C1 segment of cervical spinal cord (tissue), 14 donors: ENCODE measurements at regions not wholly inside any gene's neighbourhood (a gene's known extent, or its start where the extent isn't known, plus 50 kb on each side); places are given as distances from the start of the nearest gene placed in this dataset.
"Not testable (repeated sequence)": the region's sequence is repeated elsewhere in the genome, so short reads cannot be mapped to it uniquely, and the experiment has no call there.

ENCODE experiments used
- DNase-seq, 14 donors: peaks; one replicate each; lab custom pipeline; 2025; lab: John Stamatoyannopoulos, UW

DNA sequence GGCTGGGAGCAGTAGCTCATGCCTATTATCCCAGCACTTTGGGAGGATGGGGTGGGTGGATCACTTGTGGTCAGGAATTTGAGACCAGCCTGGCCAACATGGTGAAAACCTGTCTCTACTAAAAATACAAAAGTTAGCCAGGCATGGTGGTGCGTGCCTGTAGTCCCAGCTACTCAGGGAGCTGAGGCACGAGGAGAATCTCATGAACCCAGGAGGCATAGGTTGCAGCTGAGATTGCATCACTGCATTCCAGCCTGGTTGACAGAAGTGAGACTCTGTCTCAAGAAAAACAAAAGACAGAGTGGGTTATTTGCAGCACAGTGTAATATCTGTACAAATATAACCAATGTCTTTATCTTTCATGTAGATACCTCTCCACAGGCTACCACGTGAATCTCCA is 606.2 kb upstream of the CITED2 start:
- DNase-seq: not testable (repeated sequence)

DNA sequence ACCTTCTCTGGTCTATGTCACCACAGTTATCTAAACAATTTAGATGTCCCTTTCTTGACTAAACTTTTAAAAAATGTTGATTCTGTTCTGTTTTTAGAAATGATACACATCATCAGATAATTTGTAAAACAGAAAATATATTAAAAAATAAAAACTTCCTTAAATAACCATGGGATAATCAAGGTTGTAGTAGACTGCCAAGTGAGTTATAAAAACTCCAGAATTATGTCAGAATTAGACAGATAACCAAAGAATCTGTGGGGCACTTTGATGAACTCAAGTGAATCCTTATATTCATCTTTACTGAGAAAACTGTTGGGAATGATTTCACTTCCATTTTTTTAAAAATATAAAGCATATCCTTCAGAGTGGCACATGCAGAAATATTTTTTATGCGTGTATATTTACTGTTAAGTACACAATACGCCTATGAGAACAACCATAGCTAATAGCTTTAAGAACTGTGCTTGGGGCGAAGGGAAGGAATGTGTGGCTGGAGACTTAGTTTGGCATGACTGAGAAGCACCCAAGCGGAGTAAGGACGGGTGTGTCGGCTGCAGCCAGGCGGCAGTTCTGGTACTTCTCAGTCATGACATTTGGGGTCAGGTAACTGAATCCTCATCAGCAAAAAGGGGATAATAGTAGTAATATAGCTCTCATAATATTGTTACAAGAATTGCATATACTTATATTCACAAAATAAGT is 604.7 kb upstream of the CITED2 start:
- no peak for DNase-seq

DNA sequence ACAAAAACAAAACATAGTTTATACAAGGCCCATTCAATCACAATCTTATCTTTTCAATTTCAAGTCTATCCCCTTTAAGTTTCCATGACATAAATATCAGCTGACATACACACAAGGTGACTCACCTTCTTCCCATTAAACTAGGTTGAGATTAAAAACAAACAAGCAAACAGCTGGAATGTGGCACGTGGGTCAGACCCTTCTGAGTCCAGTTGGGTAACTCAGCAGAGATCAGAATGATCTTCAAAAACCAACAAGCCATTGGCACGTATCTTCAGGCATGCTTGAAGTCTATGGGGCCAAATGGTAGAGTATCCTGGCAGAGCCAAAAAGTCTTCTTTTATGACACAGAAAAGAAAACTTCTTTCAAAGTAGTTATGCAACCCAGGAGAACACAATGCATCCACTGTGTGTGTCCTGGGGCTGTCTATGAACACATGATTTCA is 603.5 kb upstream of the CITED2 start:
- no peak for DNase-seq

DNA sequence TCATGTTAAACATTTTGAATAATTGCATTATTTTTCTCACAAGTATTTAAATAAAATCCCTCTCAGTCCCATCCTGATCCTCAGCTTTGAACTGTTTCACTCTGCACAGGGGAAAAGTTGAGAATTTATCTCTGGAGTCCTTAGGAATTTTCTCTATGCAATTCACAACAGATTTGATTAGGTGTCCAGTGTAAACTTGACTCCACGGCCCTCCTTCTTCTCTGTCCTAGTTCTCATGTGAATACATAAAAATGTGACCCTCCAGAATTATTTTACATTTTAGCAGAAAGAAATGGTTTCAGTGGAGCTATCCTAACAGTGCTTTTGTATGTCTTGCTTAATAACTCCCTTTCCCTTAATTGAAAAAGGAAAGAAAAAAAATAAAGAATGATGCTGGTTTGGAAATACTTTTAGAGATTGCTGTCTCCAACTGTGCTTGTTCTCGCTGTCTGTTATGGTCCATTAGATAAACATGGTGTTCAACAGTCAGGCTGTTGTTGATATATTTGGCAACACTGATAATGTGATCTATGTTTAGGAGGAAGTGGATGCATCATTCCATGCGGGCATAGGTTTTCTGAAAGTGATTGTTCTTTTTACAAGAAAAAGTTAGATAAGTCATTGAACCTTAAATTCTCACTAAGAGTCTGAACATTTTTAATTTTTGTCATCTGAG is 599.4 kb upstream of the CITED2 start:
- no peak for DNase-seq

DNA sequence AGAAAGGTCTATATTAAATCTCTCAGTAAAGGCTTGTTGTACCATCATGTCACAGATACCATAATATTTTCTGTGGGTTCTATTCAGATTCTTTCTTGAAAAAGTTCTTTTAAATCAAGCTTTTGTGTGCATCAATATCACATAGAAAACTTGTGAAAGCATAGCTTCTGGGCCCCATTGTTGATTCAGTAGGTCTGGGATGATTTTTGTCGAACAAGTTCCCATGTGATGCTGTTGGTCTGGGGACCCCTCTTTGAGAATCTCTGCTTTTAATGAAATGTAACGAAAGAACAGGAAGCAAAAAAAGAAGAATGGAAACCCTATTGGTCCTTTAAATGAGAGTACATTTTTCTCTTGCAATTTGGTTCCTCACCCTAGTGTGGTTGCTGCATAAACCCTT is 597.7 kb upstream of the CITED2 start:
- DNase-seq: no peak

DNA sequence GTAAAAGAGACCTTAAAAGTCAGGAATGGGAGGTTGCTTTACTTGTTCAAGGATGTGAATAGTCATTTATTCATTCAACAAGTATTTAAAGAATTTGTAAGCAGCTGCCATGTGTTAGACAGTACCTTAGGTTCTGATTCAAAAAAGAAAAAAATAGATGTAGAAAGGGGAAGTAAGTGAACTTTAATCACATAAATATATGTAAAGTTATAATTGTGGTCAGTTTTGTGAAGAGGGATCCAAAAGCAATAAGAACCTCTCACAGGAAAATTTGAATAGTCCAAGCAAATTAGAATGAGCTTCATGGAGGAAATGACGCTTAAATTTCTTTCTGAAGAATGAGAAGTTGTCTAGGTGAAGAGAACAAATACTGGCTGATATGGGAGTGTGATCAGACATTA is 596.1 kb upstream of the CITED2 start:
- no peak for DNase-seq

DNA sequence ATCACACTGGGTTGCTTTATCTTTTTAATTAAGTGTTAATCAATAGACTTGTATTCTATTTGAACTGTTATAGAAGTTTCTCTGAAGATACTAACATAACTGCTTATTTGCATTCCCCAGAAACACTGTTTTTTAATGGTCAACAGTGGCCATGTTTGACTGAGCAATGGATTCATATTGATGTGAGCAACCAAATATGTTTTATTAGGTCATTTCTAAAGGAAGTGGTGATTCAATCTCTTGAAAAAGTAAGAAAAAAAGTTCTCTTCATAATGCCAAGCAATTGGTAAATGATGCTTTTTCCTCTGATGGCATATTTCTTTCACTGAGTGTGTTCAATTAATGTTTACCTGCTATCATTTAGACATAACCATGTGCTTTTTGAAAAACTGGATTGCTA is 593.0 kb upstream of the CITED2 start:
- no peak for DNase-seq

DNA sequence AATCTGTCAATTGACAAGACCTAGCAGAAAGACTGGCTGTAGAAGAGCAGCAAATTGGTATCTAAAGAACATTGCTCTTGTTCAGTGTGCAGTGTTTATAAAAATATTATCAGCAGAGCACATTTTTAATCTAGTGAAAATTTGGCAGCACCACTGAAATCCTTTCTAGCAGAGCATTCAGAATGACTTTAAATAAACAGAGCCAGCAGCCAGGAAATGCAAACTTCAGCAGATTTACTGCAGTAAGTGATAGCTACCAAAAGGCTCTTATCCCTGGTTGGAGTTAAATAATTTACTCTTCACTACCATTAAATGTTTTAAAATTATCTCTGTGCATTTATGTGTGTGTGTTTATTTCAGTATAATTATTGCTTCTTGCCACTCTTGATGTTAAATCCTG is 590.9 kb upstream of the CITED2 start:
- DNase-seq: no peak

DNA sequence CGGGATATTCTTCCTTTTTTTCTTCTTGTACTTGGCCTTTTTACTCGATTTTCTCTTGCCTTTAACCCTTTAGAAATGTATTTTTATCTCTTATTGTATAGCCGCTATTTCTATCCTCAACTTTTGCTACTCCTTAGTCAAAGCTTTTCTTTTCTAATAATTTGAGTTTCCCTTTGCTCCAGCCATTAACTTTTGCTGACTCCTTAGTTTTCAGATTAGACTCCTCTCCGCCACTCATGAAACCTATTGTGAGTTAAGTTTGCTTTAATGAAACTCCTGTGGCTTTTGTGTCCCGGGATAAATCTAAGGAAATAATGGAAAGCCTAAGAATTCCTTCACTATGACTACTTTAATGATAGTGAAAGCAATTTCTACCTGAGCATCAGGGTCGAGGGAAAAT is 590.3 kb upstream of the CITED2 start:
- no peak for DNase-seq

DNA sequence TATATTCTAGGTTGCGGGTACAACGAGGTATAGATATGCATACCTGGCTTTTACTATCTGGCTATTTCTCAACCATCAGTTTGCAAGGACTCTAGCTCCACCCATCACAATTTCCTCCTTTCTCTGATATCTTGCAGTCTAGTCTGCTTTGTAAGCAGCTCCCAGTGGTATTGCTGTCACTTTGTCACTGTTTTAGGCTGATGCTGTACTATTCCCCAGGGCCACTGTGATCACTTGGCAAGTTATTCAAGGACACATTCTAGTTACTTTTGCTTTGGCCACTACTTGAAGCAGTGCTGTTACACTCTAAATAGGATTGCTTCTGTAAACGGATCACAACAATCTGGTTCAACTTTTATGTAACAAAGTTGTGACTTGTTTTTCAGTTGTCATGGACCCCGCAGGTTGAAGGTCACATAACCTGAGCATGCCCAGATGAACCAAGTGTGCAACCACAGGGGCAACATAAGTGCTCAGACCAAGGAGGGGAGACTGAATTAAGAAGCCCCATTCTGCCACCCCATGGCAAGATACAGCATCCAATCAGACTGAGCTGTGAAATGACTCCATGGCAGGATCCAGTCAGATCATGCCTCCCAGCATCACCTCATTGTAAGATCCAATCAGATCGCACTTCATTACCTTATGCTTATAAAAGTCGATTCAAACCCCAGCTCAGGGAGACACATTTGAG is 588.4 kb upstream of the CITED2 start:
- no peak for DNase-seq

DNA sequence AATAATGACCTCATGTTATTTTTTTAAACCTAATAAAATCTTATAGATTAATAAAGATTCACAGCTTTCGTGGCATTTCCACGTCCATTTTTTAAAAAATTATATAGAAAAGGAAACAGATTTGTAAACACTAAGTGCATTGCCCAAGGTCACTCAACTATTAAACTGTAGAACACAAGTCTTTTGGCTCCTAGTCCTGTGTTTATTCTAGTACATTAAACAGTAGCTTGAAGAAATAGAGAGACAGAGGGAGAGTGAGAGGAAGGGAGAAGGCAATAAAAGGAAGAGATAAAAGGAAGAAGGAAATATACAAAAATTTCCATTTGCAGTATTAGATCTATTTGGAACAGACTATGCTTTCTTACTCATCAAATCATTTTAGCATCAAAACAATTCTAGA is 586.7 kb upstream of the CITED2 start:
- no peak for DNase-seq

DNA sequence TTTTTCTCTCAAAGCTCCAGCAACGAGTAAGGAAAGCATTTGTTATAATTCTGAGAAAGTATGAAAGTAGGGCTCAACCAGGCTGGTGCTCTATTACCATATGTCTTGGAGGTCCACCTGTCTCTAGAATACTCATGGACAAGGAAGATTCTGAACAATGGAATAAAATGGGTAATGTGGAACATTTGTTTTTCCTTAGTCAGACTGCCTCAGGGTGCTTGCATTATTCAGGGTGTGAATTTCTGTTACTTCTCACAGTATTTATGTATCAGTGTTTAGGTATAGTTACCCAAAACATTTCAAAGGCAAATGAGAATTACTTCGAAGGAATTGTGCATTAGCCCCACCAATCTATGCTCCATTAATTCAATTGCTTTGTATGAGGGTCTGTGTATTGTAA is 586.2 kb upstream of the CITED2 start:
- no peak for DNase-seq

DNA sequence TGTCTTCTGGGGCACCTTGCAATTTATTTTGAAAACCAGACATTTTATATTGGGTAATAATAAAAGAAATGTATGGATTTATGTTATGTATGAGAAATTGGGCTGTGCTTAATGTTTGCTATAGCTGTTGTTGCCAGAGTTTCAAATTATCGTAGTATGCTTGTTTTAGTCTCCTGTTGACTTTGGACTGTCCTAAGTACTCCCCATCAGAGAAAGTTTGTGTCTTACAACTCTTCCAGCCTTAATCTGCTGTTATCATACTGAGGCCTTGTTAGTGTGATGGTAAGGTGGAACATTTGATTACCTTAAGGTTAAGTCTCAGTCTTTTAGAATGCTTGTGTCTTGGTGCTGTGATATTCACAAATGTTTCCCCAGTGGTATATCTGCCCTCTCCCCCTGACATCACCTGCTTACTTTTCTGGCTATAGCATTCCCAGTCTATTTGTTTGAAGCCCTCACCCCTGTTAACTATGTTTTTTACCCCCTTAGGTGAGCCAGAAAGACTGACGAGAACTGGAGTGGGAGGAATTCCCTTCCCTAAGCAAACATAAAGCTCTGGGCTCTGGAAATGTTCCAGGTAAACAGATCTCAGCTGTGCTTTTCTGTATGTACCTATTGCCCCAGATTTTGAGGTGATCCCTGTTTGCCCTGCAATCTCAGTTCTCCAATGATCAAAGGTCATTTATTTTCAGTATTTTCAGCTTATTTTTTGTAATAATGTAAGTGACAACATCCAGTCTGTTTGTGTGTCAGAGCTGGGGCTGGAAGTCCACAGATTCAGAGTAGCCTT is 581.1 kb upstream of the CITED2 start:
- no peak for DNase-seq

DNA sequence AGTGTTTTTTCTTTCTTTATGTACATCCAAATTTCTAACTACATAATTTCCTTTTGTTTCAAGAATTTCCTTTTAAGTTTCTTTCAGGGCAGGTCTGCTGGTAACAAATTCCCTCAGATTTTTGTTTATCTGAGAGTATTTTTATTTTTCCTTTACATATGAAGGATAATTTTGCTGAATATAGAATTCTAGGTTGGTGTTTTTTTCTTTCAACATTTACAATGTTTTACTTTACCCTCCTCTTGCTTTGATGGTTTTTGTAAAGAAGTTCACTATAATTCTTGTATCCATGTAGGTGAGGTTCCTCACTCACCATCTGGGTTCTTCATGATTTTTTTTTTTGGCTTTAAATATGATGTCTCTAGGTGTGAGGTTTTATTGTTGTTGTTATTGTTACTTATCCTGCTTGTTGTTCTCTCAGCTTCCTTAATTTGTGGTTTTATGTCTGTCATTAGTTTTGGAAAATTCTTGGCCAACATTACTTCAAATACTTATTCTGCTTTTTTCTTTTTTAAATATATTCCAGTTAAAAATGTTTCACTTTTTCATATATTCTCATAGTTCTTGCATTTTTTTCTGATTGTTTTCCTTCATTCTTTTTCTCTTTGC is 580.1 kb upstream of the CITED2 start:
- no peak for DNase-seq

DNA sequence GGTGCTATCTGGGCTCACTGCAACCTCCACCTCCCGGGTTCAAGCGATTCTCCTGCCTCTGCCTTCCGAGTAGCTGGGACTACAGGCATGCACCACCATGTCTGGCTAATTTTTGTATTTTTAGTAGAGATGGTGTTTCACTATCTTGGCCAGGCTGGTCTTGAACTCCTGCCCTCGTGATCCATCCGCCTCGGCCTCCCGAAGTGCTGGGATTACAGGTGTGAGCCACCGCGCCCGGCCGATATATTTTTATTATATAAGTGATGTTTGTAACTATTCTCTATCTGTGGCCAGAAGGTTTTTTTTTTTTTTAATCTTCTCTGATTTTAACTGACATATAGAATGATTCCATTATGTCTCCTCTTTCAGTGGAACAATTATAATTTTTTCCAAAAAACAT is 579.3 kb upstream of the CITED2 start:
- DNase-seq: not testable (repeated sequence)

DNA sequence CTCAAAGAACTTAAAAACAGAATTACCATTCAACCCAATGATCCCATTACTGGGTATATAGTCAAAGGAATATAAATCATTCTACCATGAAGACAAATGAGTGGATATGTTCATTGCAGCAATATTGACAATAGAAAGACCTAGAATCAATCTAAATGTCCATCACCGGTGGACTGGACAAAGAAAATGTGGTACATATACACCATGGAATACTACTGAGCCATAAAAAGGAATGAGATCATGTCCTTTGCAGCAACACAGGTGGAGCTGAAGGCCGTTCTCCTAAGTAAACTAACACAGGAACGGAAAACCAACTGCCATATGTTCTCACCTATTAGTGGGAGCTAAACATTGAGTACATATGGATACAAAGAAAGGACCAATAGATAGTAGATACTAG is 576.7 kb upstream of the CITED2 start:
- no peak for DNase-seq

DNA sequence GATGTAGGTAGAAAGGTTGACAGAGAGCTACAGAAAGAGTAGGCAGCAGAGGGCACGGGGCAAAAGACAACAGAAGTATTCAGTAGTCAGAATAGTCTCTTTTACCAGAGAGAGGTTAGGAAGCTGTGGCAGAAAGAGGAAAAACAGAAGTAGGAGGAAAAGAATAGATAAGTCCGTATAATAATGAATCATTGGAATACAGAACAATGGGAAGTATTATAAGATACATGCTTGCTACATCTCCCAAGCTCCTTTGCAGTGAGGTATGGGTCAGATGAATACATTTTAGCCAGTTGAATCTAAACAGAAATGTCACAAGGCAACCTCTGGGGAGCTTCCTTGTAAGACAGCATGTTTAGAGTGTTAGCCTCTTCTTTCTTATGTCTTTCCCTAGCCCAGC is 570.5 kb upstream of the CITED2 start:
- no peak for DNase-seq

DNA sequence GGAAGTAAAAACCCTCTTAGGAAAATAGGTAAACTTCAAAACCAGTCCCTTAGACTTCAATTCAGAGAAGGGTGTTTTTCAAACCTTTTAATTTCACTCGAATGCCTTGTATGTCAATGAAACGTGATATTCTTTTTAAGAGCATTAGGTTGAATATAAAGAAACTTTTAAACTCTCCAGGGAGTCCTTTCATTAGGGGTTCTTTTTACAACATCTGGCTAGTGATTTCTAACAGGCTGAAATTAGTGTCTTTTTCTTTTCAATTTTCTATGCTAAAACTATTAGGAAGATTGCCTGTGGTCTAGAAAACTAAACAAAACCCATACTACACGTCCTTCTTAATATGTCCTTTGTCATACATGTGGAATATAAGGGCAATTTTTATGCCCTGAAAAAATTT is 569.7 kb upstream of the CITED2 start:
- no peak for DNase-seq

DNA sequence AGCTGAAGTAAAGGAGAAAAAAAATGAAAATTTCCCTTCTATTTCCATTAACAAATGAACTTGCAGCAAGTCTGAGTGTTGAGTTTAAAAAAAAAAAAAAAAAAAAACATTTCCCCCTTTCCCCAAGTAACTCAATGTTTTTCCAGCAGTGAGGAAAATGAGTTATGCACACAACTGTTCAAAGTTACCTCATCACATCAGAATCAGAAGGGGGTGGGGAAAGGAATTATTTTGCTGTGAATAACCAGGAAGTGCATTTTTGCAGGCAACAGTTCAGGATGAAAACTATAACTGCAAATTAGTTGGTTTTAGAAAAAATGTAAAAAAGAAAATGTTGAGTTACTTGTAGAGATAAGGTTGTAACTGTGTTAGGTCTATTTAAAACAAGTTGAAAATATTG is 568.9 kb upstream of the CITED2 start:
- no peak for DNase-seq

DNA sequence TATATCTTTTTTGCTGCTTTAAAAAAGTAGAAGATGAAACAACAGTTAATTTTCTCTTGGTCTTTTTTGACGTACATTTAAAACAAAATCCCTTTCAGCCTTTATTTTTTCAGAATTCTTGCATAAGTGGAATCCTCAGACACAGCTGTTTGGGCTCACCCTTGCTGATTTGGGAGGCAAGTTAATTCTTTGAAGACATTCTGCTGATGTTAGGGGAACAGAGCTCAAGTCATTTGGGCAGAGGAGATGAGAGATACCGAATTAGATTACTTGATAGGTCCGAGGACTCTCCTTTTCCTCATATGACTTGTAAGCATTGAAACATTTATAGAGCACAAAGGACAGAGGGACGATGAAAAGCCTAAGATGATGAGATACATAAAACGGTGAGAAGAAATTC is 567.9 kb upstream of the CITED2 start:
- no peak for DNase-seq

DNA sequence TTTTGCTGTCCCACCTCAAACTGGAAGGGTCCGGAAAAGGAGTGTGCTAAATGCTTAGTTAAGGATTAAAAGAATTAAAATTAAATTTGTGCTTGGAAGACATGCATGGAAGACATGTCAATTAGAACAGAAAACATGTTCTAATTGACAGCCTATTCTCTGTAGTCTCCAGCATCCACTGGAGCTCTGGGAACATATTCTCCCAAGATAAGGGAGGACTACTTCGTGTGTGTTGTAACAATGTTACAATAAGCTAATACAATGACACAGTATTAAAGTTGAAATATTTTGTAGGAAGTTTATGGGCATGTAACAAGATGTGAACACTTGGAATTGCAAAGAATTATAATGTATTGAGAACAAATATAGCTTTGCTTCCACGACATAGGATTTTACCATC is 567.4 kb upstream of the CITED2 start:
- no peak for DNase-seq
